Loucy (cell line): ENCODE measurements at regions not wholly inside any gene's neighbourhood (a gene's known extent, or its start where the extent isn't known, plus 50 kb on each side); places are given as distances from the start of the nearest gene placed in this dataset.

ENCODE experiments used
- H2AFZ ChIP-seq: fragments of 200-600 bp; sonication (generic); 2 replicates; pipeline ENCODE4 v1.6.0; 2016; ENCODE audit warnings: antibody characterized with exemption, mild to moderate bottlenecking, low read length, moderate library complexity
- H3F3A ChIP-seq: fragments of 200-600 bp; 2 replicates; pipeline ENCODE4 v1.6.0; 2016; ENCODE audit warnings: antibody characterized with exemption, low read depth, mild to moderate bottlenecking
- H3K27me3 ChIP-seq: fragments of 200-600 bp; sonication (generic); 2 replicates; pipeline ENCODE4 v1.6.1; 2014; ENCODE audit warnings: low read length, mild to moderate bottlenecking; ENCODE audit not compliant: insufficient read depth, poor library complexity, severe bottlenecking
- H3K36me3 ChIP-seq: fragments of 200-600 bp; sonication (generic); 2 replicates; pipeline ENCODE4 v1.6.1; 2016; ENCODE audit warnings: low read length; ENCODE audit not compliant: insufficient read depth
- H3K4me1 ChIP-seq: fragments of 200-600 bp; sonication (generic); 2 replicates; pipeline ENCODE4 v1.5.1; 2014; ENCODE audit warnings: low read length, mild to moderate bottlenecking; ENCODE audit not compliant: insufficient read depth, poor library complexity, severe bottlenecking
- H3K4me2 ChIP-seq: fragments of 200-600 bp; sonication (generic); 2 replicates; pipeline ENCODE4 v1.6.0; 2014; ENCODE audit warnings: antibody characterized with exemption, low read length, low read depth, mild to moderate bottlenecking; ENCODE audit not compliant: poor library complexity, severe bottlenecking
- H3K4me3 ChIP-seq: fragments of 200-600 bp; sonication (generic); 2 replicates; pipeline ENCODE4 v1.5.1; 2014; ENCODE audit warnings: low read length, mild to moderate bottlenecking, mixed read lengths; ENCODE audit not compliant: poor library complexity, severe bottlenecking
- H3K79me2 ChIP-seq: fragments of 200-600 bp; sonication (generic); 2 replicates; pipeline ENCODE4 v1.6.1; 2014; ENCODE audit warnings: low read length; ENCODE audit not compliant: insufficient read depth
- H3K9ac ChIP-seq: fragments of 200-600 bp; sonication (generic); 2 replicates; pipeline ENCODE4 v1.6.0; 2014; ENCODE audit warnings: mild to moderate bottlenecking, low read depth, low read length, moderate library complexity; ENCODE audit not compliant: poor library complexity, severe bottlenecking
- H3K9me2 ChIP-seq: fragments of 200-600 bp; sonication (generic); replicated peaks from 2 replicates; pipeline ENCODE4 v1.6.1; 2016; ENCODE audit warnings: low read depth, low read length, mixed read lengths
- H3K9me3 ChIP-seq: fragments of 200-600 bp; sonication (generic); 2 replicates; pipeline ENCODE4 v1.6.1; 2014; ENCODE audit warnings: mild to moderate bottlenecking, antibody characterized with exemption, low read length, low read depth; ENCODE audit not compliant: insufficient read depth
- H4K20me1 ChIP-seq: fragments of 200-600 bp; sonication (generic); 2 replicates; pipeline ENCODE4 v1.6.0; 2014; ENCODE audit warnings: antibody characterized with exemption, low read length, mild to moderate bottlenecking; ENCODE audit not compliant: insufficient read depth, poor library complexity, severe bottlenecking
- EZH2phosphoT487 ChIP-seq: fragments of 200-600 bp; IDR thresholded peaks from 2 replicates; pipeline ENCODE4 v1.6.1; 2018; ENCODE audit warnings: antibody characterized with exemption, mild to moderate bottlenecking, moderate library complexity, borderline replicate concordance
- TF ChIP-seq, protein P1 (sequence below): fragments of 200-600 bp; sonication (generic); conservative IDR thresholded peaks from 2 replicates; pipeline ENCODE4 v1.5.1; 2014; ENCODE audit warnings: mild to moderate bottlenecking, antibody characterized with exemption, low read length

DNA sequence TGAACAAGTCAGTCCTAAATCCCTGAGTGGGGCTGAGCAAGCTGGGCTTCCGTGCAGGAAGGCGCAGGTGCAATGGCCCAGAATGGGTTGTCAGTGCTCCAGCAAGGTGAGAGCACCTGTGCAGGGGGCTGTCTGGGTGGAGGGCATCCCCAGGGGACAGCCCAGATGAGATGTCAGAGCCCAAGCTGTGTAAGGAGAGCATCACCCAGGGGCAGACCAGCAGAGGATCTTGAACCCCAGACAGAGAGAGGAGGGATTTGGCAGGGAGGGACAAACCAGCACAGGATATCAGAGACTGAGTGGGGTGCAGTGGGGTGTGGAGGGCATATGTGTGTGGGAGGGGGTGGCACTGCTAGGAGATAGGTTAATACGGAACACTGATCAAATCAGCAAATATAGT lies 114.9 kb upstream of the TMEM45B start:
- Histone ChIP-seq H3K4me1 (no peaks in the 10 kb centered on the region), H3K9ac (no peak overlapping the region), H4K20me1 (no peaks in the 10 kb centered on the region), H2AFZ (no peak overlapping the region), H3K79me2 (no peaks in the 10 kb centered on the region), H3K36me3 (no peaks in the 10 kb centered on the region), H3K9me2 (no peaks in the 10 kb centered on the region), H3K4me2 (no peak overlapping the region), H3F3A (no peaks in the 10 kb centered on the region), H3K4me3 (no peak overlapping the region), H3K9me3 (no peaks in the 10 kb centered on the region), H3K27me3 (no peaks in the 10 kb centered on the region)
- TF ChIP-seq, protein P1, sequence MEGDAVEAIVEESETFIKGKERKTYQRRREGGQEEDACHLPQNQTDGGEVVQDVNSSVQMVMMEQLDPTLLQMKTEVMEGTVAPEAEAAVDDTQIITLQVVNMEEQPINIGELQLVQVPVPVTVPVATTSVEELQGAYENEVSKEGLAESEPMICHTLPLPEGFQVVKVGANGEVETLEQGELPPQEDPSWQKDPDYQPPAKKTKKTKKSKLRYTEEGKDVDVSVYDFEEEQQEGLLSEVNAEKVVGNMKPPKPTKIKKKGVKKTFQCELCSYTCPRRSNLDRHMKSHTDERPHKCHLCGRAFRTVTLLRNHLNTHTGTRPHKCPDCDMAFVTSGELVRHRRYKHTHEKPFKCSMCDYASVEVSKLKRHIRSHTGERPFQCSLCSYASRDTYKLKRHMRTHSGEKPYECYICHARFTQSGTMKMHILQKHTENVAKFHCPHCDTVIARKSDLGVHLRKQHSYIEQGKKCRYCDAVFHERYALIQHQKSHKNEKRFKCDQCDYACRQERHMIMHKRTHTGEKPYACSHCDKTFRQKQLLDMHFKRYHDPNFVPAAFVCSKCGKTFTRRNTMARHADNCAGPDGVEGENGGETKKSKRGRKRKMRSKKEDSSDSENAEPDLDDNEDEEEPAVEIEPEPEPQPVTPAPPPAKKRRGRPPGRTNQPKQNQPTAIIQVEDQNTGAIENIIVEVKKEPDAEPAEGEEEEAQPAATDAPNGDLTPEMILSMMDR = no peak
- no peak for TF ChIP-seq EZH2phosphoT487

DNA sequence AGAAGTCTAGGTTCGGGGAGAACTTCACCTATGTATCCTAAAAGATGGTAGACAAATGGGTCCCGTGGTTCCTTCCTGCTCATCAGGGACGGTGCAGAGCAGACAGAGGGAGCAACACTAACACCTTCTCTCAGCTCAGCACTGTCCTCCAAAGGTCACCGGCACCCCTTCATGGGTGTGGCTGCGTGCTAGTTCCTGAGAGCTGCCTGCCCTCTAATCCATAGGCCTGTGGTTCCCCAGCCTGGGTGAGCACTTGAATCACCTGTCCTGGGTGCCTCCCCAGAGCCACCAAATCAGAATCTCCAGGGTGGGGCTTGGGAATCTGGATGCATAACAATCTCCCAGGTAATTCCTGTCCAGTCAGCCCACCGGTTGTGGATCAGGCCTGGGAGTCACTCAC lies 113.9 kb upstream of the TMEM45B start:
- TF ChIP-seq, protein P1 = no peak
- no peak for TF ChIP-seq EZH2phosphoT487
- Histone ChIP-seq H3K27me3 (no peaks in the 10 kb centered on the region), H3K4me1 (no peaks in the 10 kb centered on the region), H2AFZ (no peak overlapping the region), H3K9ac (no peak overlapping the region), H3K36me3 (no peaks in the 10 kb centered on the region), H3F3A (no peaks in the 10 kb centered on the region), H3K4me3 (no peak overlapping the region), H4K20me1 (no peaks in the 10 kb centered on the region), H3K79me2 (no peaks in the 10 kb centered on the region), H3K9me2 (no peaks in the 10 kb centered on the region), H3K4me2 (no peak overlapping the region), H3K9me3 (no peaks in the 10 kb centered on the region)

DNA sequence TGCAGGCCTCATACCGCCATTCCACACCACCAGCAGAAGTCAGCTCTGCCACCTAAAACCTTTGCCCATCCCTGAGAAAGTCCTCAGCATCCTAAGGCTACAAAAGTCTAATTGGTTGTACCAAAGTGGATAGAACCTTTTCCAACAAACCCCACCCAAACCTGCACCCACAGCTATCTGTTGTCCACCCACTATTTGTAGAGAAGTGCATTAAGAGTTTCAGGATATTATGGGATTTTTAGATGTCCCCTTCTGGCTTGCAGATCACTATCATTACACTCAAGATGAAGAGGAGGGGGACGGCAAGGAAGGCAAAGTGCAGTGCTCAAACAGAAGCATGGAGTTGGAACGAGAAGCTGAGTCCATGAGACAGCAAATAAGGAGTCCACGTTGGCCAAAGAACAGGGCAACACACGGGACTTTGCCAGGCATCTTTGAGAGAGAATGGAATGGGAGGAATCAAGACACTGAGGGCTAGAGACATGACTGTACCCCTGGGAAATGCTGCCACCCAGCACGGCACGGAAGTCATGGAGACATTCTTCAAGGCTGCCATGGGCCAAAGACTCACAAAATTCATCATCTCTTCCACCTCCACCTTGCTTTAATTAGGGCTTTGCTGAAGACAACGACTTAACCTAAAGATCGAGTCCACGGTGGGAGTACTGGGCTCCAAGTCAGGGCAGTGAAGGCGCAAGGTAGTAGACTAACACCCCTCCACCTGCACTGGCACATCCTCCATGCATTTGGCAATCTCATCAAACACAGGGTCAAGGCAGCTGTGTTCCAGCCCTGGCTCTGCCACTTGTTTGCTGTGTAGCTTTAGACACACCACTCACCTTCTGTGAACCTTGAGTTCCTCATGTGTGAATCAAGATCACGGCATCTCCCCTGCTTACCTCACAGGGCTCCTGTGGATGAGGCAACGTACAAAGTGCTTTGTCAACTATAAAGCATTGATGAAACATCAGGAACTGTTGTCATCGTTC lies 112.9 kb upstream of the TMEM45B start:
- no peak overlapping the region for H3K4me3 ChIP-seq
- no peak overlapping the region for H3K4me2 ChIP-seq
- H3K79me2 ChIP-seq = no peaks in the 10 kb centered on the region
- H4K20me1 ChIP-seq = no peaks in the 10 kb centered on the region
- no peaks in the 10 kb centered on the region for H3K27me3 ChIP-seq
- no peaks in the 10 kb centered on the region for H3K36me3 ChIP-seq
- H3K9ac ChIP-seq = no peak overlapping the region
- no peaks in the 10 kb centered on the region for H3K9me3 ChIP-seq
- no peak overlapping the region for H2AFZ ChIP-seq
- TF ChIP-seq, protein P1 = no peak
- no peak for TF ChIP-seq EZH2phosphoT487
- H3F3A ChIP-seq = no peaks in the 10 kb centered on the region
- H3K9me2 ChIP-seq = no peaks in the 10 kb centered on the region
- no peaks in the 10 kb centered on the region for H3K4me1 ChIP-seq
